GM23248 (cell line): ENCODE measurements at regions not wholly inside any gene's neighbourhood (a gene's known extent, or its start where the extent isn't known, plus 50 kb on each side); places are given as distances from the start of the nearest gene placed in this dataset.

Experiments used
- DNase-seq: peaks from one replicate; pipeline ENCODE4 v3.0.0-alpha.2; 2015
- H2AFZ ChIP-seq: fragments of 200-600 bp; sonication (generic); 2 replicates; pipeline ENCODE4 v1.6.1; 2016; ENCODE audit warnings: antibody characterized with exemption
- H3F3A ChIP-seq: fragments of 200-600 bp; sonication (generic); 2 replicates; pipeline ENCODE4 v1.6.1; 2016; ENCODE audit warnings: mild to moderate bottlenecking, antibody characterized with exemption, mixed run types; ENCODE audit not compliant: insufficient read depth
- H3K27ac ChIP-seq: fragments of 200-600 bp; sonication (generic); 2 replicates; pipeline ENCODE4 v1.5.1; 2016; ENCODE audit warnings: mild to moderate bottlenecking
- H3K27me3 ChIP-seq: fragments of 200-600 bp; sonication (generic); replicated peaks from 2 replicates; pipeline ENCODE4 v1.6.1; 2016; ENCODE audit warnings: mild to moderate bottlenecking; ENCODE audit not compliant: insufficient read depth
- H3K36me3 ChIP-seq: fragments of 200-600 bp; sonication (generic); 2 replicates; pipeline ENCODE4 v1.6.1; 2016; ENCODE audit warnings: low read depth, mild to moderate bottlenecking
- H3K4me1 ChIP-seq: fragments of 200-600 bp; sonication (generic); 2 replicates; pipeline ENCODE4 v1.6.1; 2016; ENCODE audit warnings: mild to moderate bottlenecking; ENCODE audit not compliant: insufficient read depth
- H3K4me2 ChIP-seq: fragments of 200-600 bp; sonication (generic); one replicate; pipeline ENCODE4 v1.6.1; 2016; ENCODE audit warnings: mild to moderate bottlenecking; ENCODE audit not compliant: unreplicated experiment
- H3K4me3 ChIP-seq: fragments of 200-600 bp; sonication (generic); 2 replicates; pipeline ENCODE4 v1.5.1; 2016; ENCODE audit warnings: mild to moderate bottlenecking
- H3K79me2 ChIP-seq: fragments of 200-600 bp; sonication (generic); 2 replicates; pipeline ENCODE4 v1.6.1; 2016; ENCODE audit warnings: mild to moderate bottlenecking; ENCODE audit not compliant: insufficient read depth
- H3K9ac ChIP-seq: fragments of 200-600 bp; sonication (generic); 2 replicates; pipeline ENCODE4 v1.6.1; 2016; ENCODE audit warnings: mild to moderate bottlenecking
- H3K9me2 ChIP-seq: fragments of 200-600 bp; sonication (generic); 2 replicates; pipeline ENCODE4 v1.6.1; 2016; ENCODE audit warnings: mixed run types, mild to moderate bottlenecking, moderate library complexity; ENCODE audit not compliant: insufficient read depth
- H3K9me3 ChIP-seq: fragments of 200-600 bp; sonication (generic); one replicate; pipeline ENCODE4 v1.6.1; 2017; ENCODE audit warnings: low read depth
- H4K20me1 ChIP-seq: fragments of 200-600 bp; sonication (generic); 2 replicates; pipeline ENCODE4 v1.6.0; 2016; ENCODE audit not compliant: insufficient read depth
- EZH2 ChIP-seq: fragments of 200-600 bp; sonication (generic); IDR thresholded peaks from 2 replicates; pipeline ENCODE4 v1.6.1; 2018; ENCODE audit warnings: antibody characterized with exemption, mild to moderate bottlenecking; ENCODE audit not compliant: insufficient read depth, poor library complexity, severe bottlenecking
- EZH2phosphoT487 ChIP-seq: fragments of 200-600 bp; sonication (generic); IDR thresholded peaks from 2 replicates; pipeline ENCODE4 v1.6.1; 2018; ENCODE audit warnings: antibody characterized with exemption, moderate library complexity, mild to moderate bottlenecking, low read depth; ENCODE audit not compliant: insufficient read depth
- WGBS, 2 experiments: methylation state at CpG; one replicate each; pipeline ENCODE4 v1.1.6; 2015 to 2017; ENCODE audit warnings: low lambda C conversion rate in 2 of 2, low coverage in 1 of 2; ENCODE audit errors: missing lambda C conversion rate in 2 of 2; 5-methylcytosine and 5-hydroxymethylcytosine counted together
- in situ Hi-C: fragments of 300-500 bp; cut with MboI; formaldehyde crosslinking; loops from 2 replicates; pipeline ENCODE4 v1.15.0; 2020

- no peaks in the 10 kb centered on the region for H3K4me1 ChIP-seq
- H3K27ac ChIP-seq = no peak overlapping the region
- H3K36me3 ChIP-seq = no peaks in the 10 kb centered on the region
- H2AFZ ChIP-seq = no peak overlapping the region
- H3K9me2 ChIP-seq = no peaks in the 10 kb centered on the region
- peaks cover 6% of the 10 kb centered on the region for H3K9me3 ChIP-seq
- no peak for DNase-seq
- no peaks in the 10 kb centered on the region for H3K79me2 ChIP-seq
- no peaks in the 10 kb centered on the region for H3F3A ChIP-seq
- TF ChIP-seq EZH2 = no peak
- no peak for TF ChIP-seq EZH2phosphoT487
- H3K4me3 ChIP-seq = no peak overlapping the region
- in situ Hi-C loops = no loop called here
- H3K4me2 ChIP-seq = no peak overlapping the region
- H4K20me1 ChIP-seq = no peaks in the 10 kb centered on the region
- H3K9ac ChIP-seq = no peak overlapping the region
- no peaks in the 10 kb centered on the region for H3K27me3 ChIP-seq
These were observed 165.3 kb upstream of the PKP2 start for GRCh38 chr12:33061844-33062243.

GRCh38 chr12:33054371-33054770 lies 157.8 kb upstream of the PKP2 start:
- no peaks in the 10 kb centered on the region for H3F3A ChIP-seq
- H3K36me3 ChIP-seq = no peaks in the 10 kb centered on the region
- no peak overlapping the region for H3K4me2 ChIP-seq
- TF ChIP-seq EZH2 (no peak), EZH2phosphoT487 (no peak)
- H3K4me3 ChIP-seq = no peak overlapping the region
- in situ Hi-C loops = no loop called here
- H4K20me1 ChIP-seq = no peaks in the 10 kb centered on the region
- 31% methylated on average over 3 of the region's 3 CpGs for WGBS, 2 experiments
- no peak overlapping the region for H2AFZ ChIP-seq
- no peaks in the 10 kb centered on the region for H3K4me1 ChIP-seq
- no peak overlapping the region for H3K9ac ChIP-seq
- H3K79me2 ChIP-seq = no peaks in the 10 kb centered on the region
- no peaks in the 10 kb centered on the region for H3K27me3 ChIP-seq
- no peak overlapping the region for H3K27ac ChIP-seq
- no peaks in the 10 kb centered on the region for H3K9me3 ChIP-seq
- no peak for DNase-seq
- H3K9me2 ChIP-seq = no peaks in the 10 kb centered on the region

GRCh38 chr12:33052141-33053051 lies 155.8 kb upstream of the PKP2 start:
- no peaks in the 10 kb centered on the region for H3K27me3 ChIP-seq
- H3F3A ChIP-seq = no peaks in the 10 kb centered on the region
- WGBS, 2 experiments = 46 to 51% methylated on average over 27 to 39 of the region's 41 CpGs
- in situ Hi-C loops = no loop called here
- no peak for DNase-seq
- H3K36me3 ChIP-seq = no peaks in the 10 kb centered on the region
- H2AFZ ChIP-seq = no peak overlapping the region
- no peak overlapping the region for H3K4me2 ChIP-seq
- no peaks in the 10 kb centered on the region for H3K4me1 ChIP-seq
- no peaks in the 10 kb centered on the region for H3K9me3 ChIP-seq
- TF ChIP-seq EZH2 (no peak), EZH2phosphoT487 (no peak)
- H3K4me3 ChIP-seq = no peak overlapping the region
- no peaks in the 10 kb centered on the region for H3K79me2 ChIP-seq
- H3K9ac ChIP-seq = no peak overlapping the region
- no peaks in the 10 kb centered on the region for H3K9me2 ChIP-seq
- no peaks in the 10 kb centered on the region for H4K20me1 ChIP-seq
- no peak overlapping the region for H3K27ac ChIP-seq

GRCh38 chr12:33047666-33048065 lies 151.1 kb upstream of the PKP2 start:
- Histone ChIP-seq H3K9ac (no peak overlapping the region), H3K27ac (no peak overlapping the region), H3K9me2 (no peaks in the 10 kb centered on the region), H3K4me1 (no peaks in the 10 kb centered on the region), H3K79me2 (no peaks in the 10 kb centered on the region), H2AFZ (no peak overlapping the region), H3K9me3 (no peaks in the 10 kb centered on the region), H3K36me3 (no peaks in the 10 kb centered on the region), H4K20me1 (no peaks in the 10 kb centered on the region), H3F3A (no peaks in the 10 kb centered on the region), H3K4me2 (no peak overlapping the region), H3K27me3 (no peaks in the 10 kb centered on the region), H3K4me3 (no peak overlapping the region)
- TF ChIP-seq EZH2phosphoT487 (no peak), EZH2 (no peak)
- WGBS, 2 experiments = 17% methylated on average over 4 of the region's 4 CpGs
- in situ Hi-C loops = no loop called here
- DNase-seq = no peak
